H1 (cell line): ENCODE measurements at regions not wholly inside any gene's neighbourhood (a gene's known extent, or its start where the extent isn't known, plus 50 kb on each side); places are given as distances from the start of the nearest gene placed in this dataset.

Experiments
- CTCF ChIA-PET: fragments of 300-600 bp; sonication (Branson Sonifier 250); formaldehyde crosslinking; loops from one replicate; lab custom pipeline; 2021; ENCODE audit not compliant: partially characterized antibody; lab: Charles Lee
- POLR2A ChIA-PET: fragments of 300-600 bp; sonication (Branson Sonifier 250); formaldehyde crosslinking; loops from one replicate; lab custom pipeline; 2021; ENCODE audit warnings: inconsistent platforms; ENCODE audit not compliant: partially characterized antibody; lab: Charles Lee
- DNase-seq, 2 experiments: peaks; one replicate each; pipeline versions ENCODE4 v3.0.0 to v3.0.0-alpha.2; 2010 to 2022; ENCODE audit warnings: low spot score in 2 of 2, low read depth in 1 of 2, mixed read lengths in 1 of 2
- FAIRE-seq: peaks from 2 replicates; lab custom pipeline; 2011; peaks lifted over from hg19 to GRCh38; lab: Jason Lieb, UNC
- H2AFZ ChIP-seq: 2 replicates; pipeline ENCODE4 v1.8.1; 2012; ENCODE audit warnings: low read length, inconsistent platforms
- H2AK5ac ChIP-seq: 2 replicates; pipeline ENCODE4 v1.6.1; 2013; ENCODE audit warnings: low read depth, low read length
- H2BK120ac ChIP-seq: replicated peaks from 2 replicates; pipeline ENCODE3; 2013; ENCODE audit warnings: low read depth, low read length, inconsistent platforms
- H2BK12ac ChIP-seq: 2 replicates; pipeline ENCODE4 v1.6.1; 2013; ENCODE audit warnings: low read depth, low read length
- H2BK15ac ChIP-seq: 2 replicates; pipeline ENCODE4 v1.6.1; 2013; ENCODE audit warnings: low read length
- H2BK20ac ChIP-seq: 2 replicates; pipeline ENCODE4 v1.6.1; 2013; ENCODE audit warnings: low read length
- H2BK5ac ChIP-seq: 2 replicates; pipeline ENCODE4 v1.6.1; 2013; ENCODE audit warnings: low read depth, low read length
- H3K14ac ChIP-seq: 2 replicates; pipeline ENCODE4 v1.6.1; 2013; ENCODE audit warnings: inconsistent platforms; ENCODE audit not compliant: insufficient read length
- H3K18ac ChIP-seq: 2 replicates; pipeline ENCODE4 v1.6.1; 2013; ENCODE audit warnings: low read length; ENCODE audit errors: extremely low read depth
- H3K23ac ChIP-seq: 2 replicates; pipeline ENCODE4 v1.6.1; 2013; ENCODE audit warnings: inconsistent platforms; ENCODE audit not compliant: insufficient read length
- H3K23me2 ChIP-seq: 2 replicates; pipeline ENCODE4 v1.6.1; 2013; ENCODE audit warnings: low read depth, low read length
- H3K27ac ChIP-seq: 2 replicates; pipeline ENCODE4 v1.6.1; 2011; ENCODE audit warnings: low read depth, low read length, inconsistent platforms
- H3K27me3 ChIP-seq, 4 experiments: replicated peaks in 1 of 4; 1 replicate in 1 of 4; 2 replicates in 3 of 4; pipeline versions ENCODE4 v1.6.1 to v1.8.1; 2011 to 2013; ENCODE audit warnings: low read length in 3 of 4, mild to moderate bottlenecking in 3 of 4, inconsistent platforms in 2 of 4, mixed read lengths in 2 of 4, moderate library complexity in 1 of 4; ENCODE audit not compliant: control insufficient read depth in 3 of 4, insufficient read depth in 3 of 4; ENCODE audit errors: extremely low read depth in 1 of 4
- H3K36me3 ChIP-seq, 4 experiments: 2 replicates each; pipeline versions ENCODE4 v1.6.1 to v1.8.1; 2011 to 2013; ENCODE audit warnings: mild to moderate bottlenecking in 4 of 4, low read length in 3 of 4, moderate library complexity in 2 of 4, control low read depth in 1 of 4, inconsistent platforms in 1 of 4; ENCODE audit not compliant: insufficient read depth in 4 of 4, control insufficient read depth in 2 of 4
- H3K4ac ChIP-seq: replicated peaks from 2 replicates; pipeline ENCODE3; 2013; ENCODE audit warnings: low read length, low read depth, mixed read lengths, inconsistent platforms; ENCODE audit not compliant: insufficient read length
- H3K4me1 ChIP-seq, 4 experiments: replicated peaks in 1 of 4; 1 replicate in 1 of 4; 2 replicates in 3 of 4; pipeline versions ENCODE4 v1.6.1 to v1.8.1; 2011 to 2013; ENCODE audit warnings: low read length in 3 of 4, inconsistent platforms in 2 of 4, mixed read lengths in 1 of 4; ENCODE audit not compliant: insufficient read depth in 4 of 4, control insufficient read depth in 3 of 4
- H3K4me2 ChIP-seq, 2 experiments: 2 replicates each; pipeline versions ENCODE4 v1.6.1 to v1.8.1; 2011 to 2013; ENCODE audit warnings: low read depth in 2 of 2, low read length in 2 of 2, control low read depth in 1 of 2, inconsistent platforms in 1 of 2, mild to moderate bottlenecking in 1 of 2; ENCODE audit not compliant: insufficient read depth in 1 of 2
- H3K4me3 ChIP-seq, 4 experiments: fragments of 200-600, 300-600 bp in 1 of 4; sonication (generic), shearing (Covaris generic), sonication (Bioruptor Twin) in 1 of 4; 2 replicates each; pipeline versions ENCODE4 v1.5.1 to v1.8.1; 2011 to 2016; ENCODE audit warnings: low read length in 4 of 4, low read depth in 3 of 4, control low read depth in 2 of 4, inconsistent platforms in 2 of 4, mild to moderate bottlenecking in 2 of 4, mixed read lengths in 1 of 4, moderate library complexity in 1 of 4; ENCODE audit not compliant: insufficient read depth in 2 of 4; ENCODE audit errors: extremely low read depth in 1 of 4
- H3K56ac ChIP-seq: replicated peaks from 2 replicates; pipeline ENCODE3; 2013; ENCODE audit warnings: low read depth, mild to moderate bottlenecking, mixed read lengths, low read length, inconsistent platforms; ENCODE audit not compliant: insufficient read length
- H3K79me1 ChIP-seq: 2 replicates; pipeline ENCODE4 v1.6.1; 2013; ENCODE audit warnings: low read depth, low read length, control low read depth
- H3K79me2 ChIP-seq, 2 experiments: 2 replicates each; pipeline versions ENCODE4 v1.6.1 to v1.8.1; 2012 to 2013; ENCODE audit warnings: low read length in 2 of 2, mild to moderate bottlenecking in 2 of 2, inconsistent platforms in 1 of 2; ENCODE audit not compliant: insufficient read depth in 2 of 2, control insufficient read depth in 1 of 2
- H3K9ac ChIP-seq, 4 experiments: replicated peaks in 1 of 4; 1 replicate in 1 of 4; 2 replicates in 3 of 4; pipeline versions ENCODE4 v1.6.1 to v1.8.1; 2011 to 2013; ENCODE audit warnings: low read depth in 3 of 4, low read length in 3 of 4, control low read depth in 2 of 4, mild to moderate bottlenecking in 2 of 4, moderate library complexity in 2 of 4, inconsistent platforms in 1 of 4; ENCODE audit errors: extremely low read depth in 1 of 4
- H3K9me3 ChIP-seq, 2 experiments: 2 replicates each; pipeline versions ENCODE4 v1.6.1 to v1.8.1; 2012 to 2013; ENCODE audit warnings: mild to moderate bottlenecking in 2 of 2, moderate library complexity in 2 of 2, control low read depth in 1 of 2, inconsistent platforms in 1 of 2, low read depth in 1 of 2, low read length in 1 of 2, mixed read lengths in 1 of 2; ENCODE audit not compliant: insufficient read depth in 2 of 2
- H4K20me1 ChIP-seq, 2 experiments: replicated peaks in 1 of 2; 2 replicates each; pipeline versions ENCODE3 to v1.8.1; 2011 to 2013; ENCODE audit warnings: inconsistent platforms in 2 of 2, low read length in 2 of 2, mild to moderate bottlenecking in 1 of 2; ENCODE audit not compliant: insufficient read depth in 2 of 2, control insufficient read depth in 1 of 2
- H4K5ac ChIP-seq: 2 replicates; pipeline ENCODE4 v1.6.1; 2013; ENCODE audit warnings: low read length, low read depth, mixed read lengths, inconsistent platforms; ENCODE audit not compliant: insufficient read length
- H4K8ac ChIP-seq: 2 replicates; pipeline ENCODE4 v1.8.0; 2013; ENCODE audit warnings: mild to moderate bottlenecking, moderate library complexity, low read length, inconsistent platforms; ENCODE audit not compliant: insufficient read depth; ENCODE audit errors: extremely low read depth
- H4K91ac ChIP-seq: replicated peaks from 2 replicates; pipeline ENCODE3; 2013; ENCODE audit warnings: low read length, mixed read lengths, inconsistent platforms; ENCODE audit not compliant: insufficient read length
- ATF3 ChIP-seq: IDR thresholded peaks from 2 replicates; pipeline ENCODE4 v1.6.1; 2011; ENCODE audit warnings: low read depth, mild to moderate bottlenecking, low read length; ENCODE audit not compliant: insufficient read depth
- GTF2F1 ChIP-seq: IDR thresholded peaks from 2 replicates; pipeline ENCODE4 v1.6.1; 2012; ENCODE audit warnings: low read depth, low read length, improper control_type of control experiment, borderline replicate concordance
- JUND ChIP-seq: IDR thresholded peaks from 2 replicates; pipeline ENCODE4 v1.6.1; 2011; ENCODE audit warnings: mild to moderate bottlenecking, improper control_type of control experiment, low read length
- KDM1A ChIP-seq: fragments of 200-600, 300-600 bp; sonication (generic); IDR thresholded peaks from 2 replicates; pipeline ENCODE4 v1.7.1; 2016; ENCODE audit warnings: mild to moderate bottlenecking, low read length, borderline replicate concordance
- POLR2AphosphoS5 ChIP-seq: IDR thresholded peaks from 2 replicates; pipeline ENCODE4 v1.6.1; 2011; ENCODE audit warnings: low read depth, low read length
- SP1 ChIP-seq: IDR thresholded peaks from 2 replicates; pipeline ENCODE4 v1.6.1; 2011; ENCODE audit warnings: low read depth, low read length
- SP2 ChIP-seq: IDR thresholded peaks from 2 replicates; pipeline ENCODE4 v1.6.1; 2012; ENCODE audit warnings: mild to moderate bottlenecking, low read length, inconsistent platforms
- SP4 ChIP-seq: IDR thresholded peaks from 2 replicates; pipeline ENCODE4 v1.6.1; 2012; ENCODE audit warnings: low read length, inconsistent platforms
- WGBS, 2 experiments: shearing (Covaris generic) in 1 of 2; methylation state at CpG; one replicate each; pipeline versions ENCODE4 v1.1.6 to v1.1.7; 2013 to 2015; ENCODE audit warnings: low lambda C conversion rate in 2 of 2, mixed read lengths in 2 of 2, inconsistent platforms in 1 of 2, low coverage in 1 of 2, missing lambda C conversion rate in 1 of 2; ENCODE audit not compliant: insufficient replicate concordance in 2 of 2, insufficient coverage in 1 of 2, insufficient read length in 1 of 2; ENCODE audit errors: extremely low coverage in 1 of 2, missing lambda C conversion rate in 1 of 2; 5-methylcytosine and 5-hydroxymethylcytosine counted together

- WGBS, 2 experiments: 79% methylated on average over 1 of the region's 1 CpG; no CpG with 5 or more reads in 1 of the 2 experiments
Observed at GRCh38 chr3:8825153-8825825, 55.9 kb upstream of the OXTR start.

More at GRCh38 chr3:8825153-8825825, 55.9 kb upstream of the OXTR start:
- DNase-seq (no peak), FAIRE-seq (no peak)
- no peak overlapping the region for H2BK15ac ChIP-seq
- no peak overlapping the region for H2BK5ac ChIP-seq
- H4K8ac ChIP-seq: no peak overlapping the region
- no peak overlapping the region for H3K9ac ChIP-seq
- no peak overlapping the region for H3K18ac ChIP-seq
- peaks cover 0 to 3% of the 10 kb centered on the region in 2 experiments; a peak in 1 of 4 replicates for H3K9me3 ChIP-seq
- H2BK12ac ChIP-seq: no peak overlapping the region
- no peaks in the 10 kb centered on the region for H3K4me1 ChIP-seq
- H3K4ac ChIP-seq: no peak overlapping the region
- no peak overlapping the region for H2BK120ac ChIP-seq
- no peak overlapping the region for H2BK20ac ChIP-seq
- H4K20me1 ChIP-seq: no peaks in the 10 kb centered on the region
- H4K5ac ChIP-seq: no peak overlapping the region
- no peak overlapping the region for H2AFZ ChIP-seq
- no peak overlapping the region for H3K4me3 ChIP-seq
- H3K56ac ChIP-seq: no peak overlapping the region
- H3K36me3 ChIP-seq: no peaks in the 10 kb centered on the region
- H2AK5ac ChIP-seq: no peak overlapping the region
- no peaks in the 10 kb centered on the region for H3K79me1 ChIP-seq
- H3K79me2 ChIP-seq: no peaks in the 10 kb centered on the region
- H3K23me2 ChIP-seq: no peaks in the 10 kb centered on the region
- no peak overlapping the region for H4K91ac ChIP-seq
- H3K23ac ChIP-seq: no peak overlapping the region
- H3K4me2 ChIP-seq: no peak overlapping the region
- no peak overlapping the region for H3K27ac ChIP-seq
- TF ChIP-seq SP2: no peak
- TF ChIP-seq KDM1A: no peak
- TF ChIP-seq SP1: no peak
- no peak for TF ChIP-seq JUND
- TF ChIP-seq ATF3: no peak
- TF ChIP-seq SP4: no peak
- no peak for TF ChIP-seq GTF2F1
- no peak for TF ChIP-seq POLR2AphosphoS5
- no peaks in the 10 kb centered on the region for H3K27me3 ChIP-seq
- ChIA-PET POLR2A (no interaction called here), CTCF (interaction anchor here (1.0 kb wide), 1 partner anchor 123 kb away, joined by 4 read pairs; no protein-coding TSS in a partner anchor)
- no peak overlapping the region for H3K14ac ChIP-seq
